ENCODE measurements at regions not wholly inside any gene's neighbourhood (a gene's known extent, or its start where the extent isn't known, plus 50 kb on each side); places are given as distances from the start of the nearest gene placed in this dataset.
"Not testable (repeated sequence)": the region's sequence is repeated elsewhere in the genome, so short reads cannot be mapped to it uniquely, and the experiment has no call there.

- DNase-seq (ENCODE audit: low read depth), result no peak
These were observed 308.9 kb upstream of the EXOC2 start for GRCh38 chr6:1001655-1002349.

GRCh38 chr6:999552-999951 lies 306.6 kb upstream of the EXOC2 start:
- DNase-seq (ENCODE audit: low read depth), result no peak

DNA sequence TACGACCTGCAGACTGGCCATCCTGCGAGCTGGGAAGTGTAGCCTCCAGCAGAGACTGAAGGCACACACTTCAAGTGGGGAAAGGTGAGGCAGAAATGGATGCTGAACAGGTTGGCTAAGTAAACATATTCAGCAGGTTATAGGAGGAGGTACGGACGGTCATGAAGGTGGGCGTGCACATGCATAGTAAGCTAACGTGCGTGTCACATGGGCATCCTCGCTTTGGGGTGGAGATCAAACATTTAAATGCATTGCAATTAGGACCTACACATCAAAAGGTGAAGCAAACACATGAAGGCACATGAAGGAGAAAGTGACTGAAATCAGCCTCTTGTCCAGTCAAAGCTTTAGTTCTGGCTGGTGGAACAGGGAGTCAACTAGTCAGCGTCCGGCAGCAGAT lies 305.6 kb upstream of the EXOC2 start:
- DNase-seq (ENCODE audit: low read depth), result no peak

DNA sequence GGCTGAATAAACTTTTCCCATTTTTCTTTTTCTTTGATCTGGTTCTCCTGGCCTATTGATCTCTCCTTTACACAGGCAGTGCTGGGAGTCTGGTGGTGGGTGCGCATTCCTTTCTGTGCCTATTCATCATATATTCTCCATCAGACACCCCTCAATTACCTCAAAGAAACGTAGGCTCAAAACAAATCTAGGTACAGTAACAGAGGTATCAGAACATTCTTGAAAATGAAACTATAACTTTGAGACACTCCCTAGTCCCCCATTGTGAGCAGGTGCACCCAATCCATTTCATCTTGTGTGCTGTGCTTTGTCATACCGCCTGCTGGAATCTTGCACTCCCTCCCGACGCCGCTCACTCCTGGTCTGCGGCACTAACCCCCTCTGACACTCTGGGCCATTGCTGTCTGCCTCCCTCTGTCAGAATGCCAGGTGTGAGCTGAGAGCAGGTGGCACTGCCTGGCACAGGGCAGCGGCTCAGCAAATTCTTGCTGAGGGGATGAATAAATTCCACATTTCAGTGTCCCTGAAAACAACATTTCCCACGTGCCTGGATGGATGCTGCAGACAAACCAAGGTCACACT lies 303.4 kb upstream of the EXOC2 start:
- DNase-seq (ENCODE audit: low read depth), result no peak

- no peak for DNase-seq (ENCODE audit: low read depth)
These were observed 298.3 kb upstream of the EXOC2 start for GRCh38 chr6:991192-991591.

DNA sequence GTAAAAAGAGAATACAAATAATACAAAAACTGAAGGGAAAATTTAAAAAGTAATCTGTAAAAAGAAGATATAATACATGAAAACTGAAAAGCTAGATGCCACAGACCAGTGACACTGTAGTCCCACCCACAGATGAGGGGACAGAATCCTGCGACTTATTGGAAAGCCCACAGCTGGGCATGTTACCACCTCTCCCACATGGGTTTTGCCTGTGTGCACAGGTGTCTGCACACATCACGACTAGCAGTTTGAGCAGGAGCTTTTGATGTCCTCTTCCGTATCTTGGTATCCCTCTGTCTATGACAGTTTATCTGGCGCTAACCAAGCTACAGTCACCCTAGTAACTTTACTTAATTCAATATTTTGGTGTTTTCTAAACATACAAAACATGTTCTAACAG lies 291.1 kb upstream of the EXOC2 start:
- DNase-seq (ENCODE audit: low read depth), result no peak

DNA sequence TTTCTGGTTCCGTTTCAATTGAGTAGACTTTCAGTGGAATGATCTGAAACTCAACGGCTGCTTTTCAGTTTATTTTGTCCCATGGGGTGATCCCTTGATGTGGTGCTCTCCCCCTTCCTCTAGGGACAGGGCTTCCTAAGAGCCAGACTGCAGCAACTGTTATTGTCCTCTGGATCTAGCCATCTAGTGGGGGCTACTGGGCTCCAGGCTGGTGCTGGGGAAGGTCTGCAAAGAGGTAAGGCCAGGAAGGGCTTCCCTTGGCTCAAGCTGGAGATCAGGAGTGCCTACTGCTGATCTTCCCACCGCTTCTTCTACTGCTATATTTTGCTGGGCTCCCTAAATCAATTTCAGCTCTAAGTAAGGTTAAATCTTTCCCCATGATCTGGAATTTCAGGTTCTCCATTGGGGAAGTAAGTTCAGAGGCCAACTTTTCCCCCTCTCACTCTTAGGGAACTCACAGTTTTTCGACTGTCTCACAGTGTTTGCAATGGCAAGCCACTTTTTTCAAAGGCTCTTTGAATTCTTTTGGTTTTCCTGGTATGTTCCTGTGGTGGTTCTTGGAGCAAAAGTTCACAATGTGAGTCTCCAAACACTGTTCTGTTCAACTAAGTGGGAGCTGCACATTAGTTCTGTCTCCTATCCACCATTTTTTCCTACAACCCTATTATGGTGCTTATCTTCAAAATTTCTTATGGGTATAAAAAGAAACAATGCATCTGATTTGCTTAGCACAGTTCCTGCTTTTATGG lies 286.2 kb upstream of the EXOC2 start:
- DNase-seq (ENCODE audit: low read depth), result no peak

DNA sequence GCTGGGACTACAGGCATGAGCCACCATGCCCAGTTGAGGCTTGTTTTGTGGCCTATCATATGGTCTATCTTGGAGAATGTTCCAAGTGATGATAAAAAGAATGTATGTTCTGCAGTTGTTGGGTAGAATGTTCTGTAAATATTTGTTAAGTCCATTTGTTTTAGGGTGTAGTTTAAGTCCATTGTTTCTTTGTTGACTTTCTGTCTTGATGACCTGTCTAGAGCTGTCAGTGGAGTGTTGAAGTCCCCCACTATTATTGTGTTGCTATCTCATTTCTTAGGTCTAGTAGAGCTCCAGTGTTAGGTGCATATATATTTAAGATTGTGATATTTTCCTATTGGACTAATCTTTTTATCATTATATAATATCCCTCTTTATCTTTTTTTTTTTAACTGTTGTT lies 284.3 kb upstream of the EXOC2 start:
- DNase-seq (ENCODE audit: low read depth), result not testable (repeated sequence)

- no peak for DNase-seq (ENCODE audit: low read depth)
These were observed 279.2 kb upstream of the EXOC2 start for GRCh38 chr6:971981-972640.

DNA sequence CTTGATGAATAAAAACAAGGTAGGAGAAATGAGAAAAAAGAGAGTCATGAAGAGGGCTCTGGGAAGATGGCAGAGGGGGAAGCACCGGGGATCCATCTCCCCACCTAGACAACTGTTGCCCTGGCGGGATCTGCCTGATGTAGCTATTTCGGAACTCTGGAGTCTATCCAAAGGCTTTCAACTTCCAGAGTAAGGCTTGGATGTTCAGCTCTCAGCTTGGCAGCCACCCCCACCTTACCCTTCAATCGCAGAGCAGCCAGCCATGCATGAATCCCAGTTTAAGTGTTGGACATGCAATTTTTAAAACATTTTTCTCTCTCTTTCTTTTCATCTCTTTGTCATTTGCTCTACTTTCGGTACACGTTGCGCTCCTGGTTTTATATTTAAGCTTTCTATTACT lies 275.9 kb upstream of the EXOC2 start:
- no peak for DNase-seq (ENCODE audit: low read depth)

DNA sequence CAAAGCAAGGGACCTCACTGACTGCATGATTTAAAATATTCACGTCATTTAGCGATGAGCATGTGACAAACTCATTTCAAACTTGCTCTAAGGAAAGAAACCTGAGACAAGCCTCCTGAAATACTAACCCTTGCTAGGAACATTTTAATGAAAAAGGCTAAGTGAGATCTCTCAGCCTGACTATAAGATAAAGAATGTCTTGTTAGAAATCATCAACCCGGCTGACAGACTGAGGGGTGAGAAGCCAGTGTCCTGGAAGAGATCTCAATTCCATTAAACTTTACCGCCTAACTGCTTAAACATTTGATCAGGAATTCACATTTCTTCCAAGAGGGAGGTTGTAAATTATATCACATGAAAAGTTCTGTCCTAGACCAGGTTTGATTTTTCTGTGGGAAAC lies 274.8 kb upstream of the EXOC2 start:
- DNase-seq (ENCODE audit: low read depth), result no peak

GRCh38 chr6:965343-965742 lies 272.4 kb upstream of the EXOC2 start:
- no peak for DNase-seq (ENCODE audit: low read depth)

GRCh38 chr6:963456-963855 lies 270.5 kb upstream of the EXOC2 start:
- DNase-seq (ENCODE audit: low read depth), result no peak

DNA sequence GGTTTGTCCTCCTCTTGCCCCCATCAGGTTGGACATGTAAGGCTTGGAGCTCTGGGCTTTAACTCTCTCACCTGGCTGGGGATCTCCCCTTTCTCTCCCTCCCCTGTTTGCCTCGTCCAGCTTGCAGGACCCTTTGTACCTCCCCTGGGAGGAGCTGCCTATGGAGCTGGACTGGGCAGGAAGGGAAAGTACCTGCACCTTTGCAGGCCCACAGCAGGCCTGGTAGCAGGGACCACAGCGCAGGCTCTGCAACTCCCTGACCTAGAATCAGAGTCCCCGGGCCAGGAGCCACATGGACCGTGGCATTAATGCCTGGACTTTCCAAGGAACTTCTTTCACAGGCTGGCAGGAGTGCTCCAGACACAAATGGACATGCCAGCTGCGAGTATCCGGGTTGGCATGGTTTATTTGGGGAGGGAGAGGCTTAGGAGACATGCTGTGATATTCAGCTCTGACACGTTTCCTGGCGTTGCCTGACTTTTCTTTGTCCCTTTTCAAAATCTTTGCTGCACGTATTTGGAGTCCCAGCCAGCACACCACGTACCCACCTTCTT lies 268.5 kb upstream of the EXOC2 start:
- no peak for DNase-seq (ENCODE audit: low read depth)

DNA sequence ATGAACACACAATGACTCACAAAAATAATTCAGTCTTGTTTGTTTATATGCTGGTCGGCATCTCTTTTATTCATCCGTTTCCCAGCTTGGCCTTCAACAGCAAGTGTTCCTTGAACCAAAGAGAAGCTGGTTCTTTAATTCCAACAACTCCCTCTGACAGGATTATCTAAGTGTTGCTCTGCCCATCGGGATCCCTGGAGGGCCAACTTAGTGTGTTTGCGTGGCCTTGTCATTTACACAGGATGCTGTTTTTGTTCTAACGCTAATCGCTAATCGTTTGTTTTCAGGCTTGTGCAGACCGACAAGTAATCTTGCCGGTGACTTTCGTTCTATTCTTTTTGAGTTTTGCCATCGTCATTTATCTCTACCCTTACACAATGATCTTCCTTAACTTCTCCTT lies 267.4 kb upstream of the EXOC2 start:
- DNase-seq (ENCODE audit: low read depth), result no peak

DNA sequence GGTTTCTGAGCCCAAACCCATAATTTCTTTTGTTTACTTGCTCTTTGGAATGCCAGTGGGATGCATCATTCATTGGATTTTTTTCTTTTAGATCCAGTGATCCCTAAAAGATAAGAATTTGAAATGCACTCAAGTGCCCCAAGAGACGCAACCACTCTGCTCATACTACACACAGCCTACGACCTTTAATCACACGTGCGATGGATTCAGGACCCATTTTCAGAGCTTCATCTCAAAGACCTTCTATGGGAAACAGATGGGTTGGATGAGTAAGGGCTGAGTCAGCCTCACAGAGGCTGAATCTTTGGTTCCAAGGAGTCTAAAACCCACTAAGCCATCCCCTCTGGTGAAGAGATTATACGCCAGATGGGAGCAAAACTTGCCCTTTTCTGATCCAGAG lies 265.5 kb upstream of the EXOC2 start:
- DNase-seq (ENCODE audit: low read depth), result no peak

GRCh38 chr6:951399-952181 lies 258.7 kb upstream of the EXOC2 start:
- no peak for DNase-seq (ENCODE audit: low read depth)

DNA sequence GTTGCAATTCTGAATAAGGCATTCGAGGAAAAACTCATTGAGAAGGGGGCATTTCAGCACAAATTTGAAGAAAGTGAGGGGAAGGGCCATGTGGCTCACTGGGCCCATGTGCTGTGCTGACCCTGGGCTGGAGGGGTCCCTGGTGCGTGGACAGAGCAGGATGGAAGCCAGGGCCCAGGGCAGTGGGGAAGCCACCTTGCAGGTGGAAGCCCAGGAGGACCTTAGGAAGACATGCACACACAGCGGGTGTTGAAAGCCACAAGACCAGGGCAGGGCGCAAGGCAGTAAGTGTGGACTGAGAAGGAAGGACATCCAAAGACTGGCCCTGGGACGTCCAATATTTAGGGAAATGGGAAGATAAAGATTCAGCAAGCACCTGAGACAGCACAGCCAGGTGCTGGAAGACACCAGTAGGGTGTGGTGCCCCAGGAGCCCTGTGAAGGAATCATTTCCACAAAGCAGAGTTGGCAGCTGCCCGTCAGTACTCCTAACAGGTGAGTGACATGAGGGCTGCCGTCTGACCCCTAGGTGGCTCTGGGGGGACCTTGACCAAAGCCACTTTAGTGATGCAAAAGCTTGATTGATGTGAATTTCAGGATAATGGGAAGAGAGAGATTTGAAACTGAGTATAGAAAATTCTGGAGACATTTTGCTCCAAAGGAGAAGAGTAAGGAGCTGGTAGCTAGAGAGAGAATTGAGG lies 254.4 kb upstream of the EXOC2 start:
- no peak for DNase-seq (ENCODE audit: low read depth)

- no peak for DNase-seq (ENCODE audit: low read depth)
These were observed 253.6 kb upstream of the EXOC2 start for GRCh38 chr6:946546-946945.

- no peak for DNase-seq (ENCODE audit: low read depth)
These were observed 246.8 kb upstream of the EXOC2 start for GRCh38 chr6:939526-940252.

- DNase-seq (ENCODE audit: low read depth), result no peak
These were observed 246.0 kb upstream of the EXOC2 start for GRCh38 chr6:938916-939315.
